ENCODE measurements at regions not wholly inside any gene's neighbourhood (a gene's known extent, or its start where the extent isn't known, plus 50 kb on each side); places are given as distances from the start of the nearest gene placed in this dataset.

DNA sequence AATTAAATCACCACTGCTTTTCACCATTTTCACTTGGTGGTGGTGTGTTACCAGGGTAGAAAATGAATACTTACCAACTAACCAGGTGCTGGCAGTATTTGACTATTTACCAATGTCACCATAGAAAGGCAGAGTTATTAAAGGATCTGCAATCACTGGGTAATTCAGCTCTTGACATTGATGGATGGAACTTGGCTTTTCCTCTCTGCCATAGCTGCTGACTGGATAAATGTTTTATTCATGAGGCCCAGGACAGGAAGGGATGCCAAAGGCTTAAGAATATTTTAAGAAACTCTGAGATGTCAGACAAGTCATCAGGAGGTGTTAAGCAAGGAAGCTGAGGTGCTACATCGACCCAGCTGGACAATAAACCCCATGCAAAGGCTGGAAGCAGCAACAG is 495.5 kb upstream of the CFAP20DC start:
- no peak for DNase-seq (ENCODE audit: low spot score)
- no peak for TF ChIP-seq CTCF (IDR thresholded peaks at IDR 0.05; ENCODE audit: extremely low read depth, missing control alignments)

- DNase-seq (ENCODE audit: low spot score): no peak
- no peak for TF ChIP-seq CTCF (IDR thresholded peaks at IDR 0.05; ENCODE audit: extremely low read depth, missing control alignments)
Measured at GRCh38 chr3:59542276-59542675, 492.5 kb upstream of the CFAP20DC start.

GRCh38 chr3:59540696-59541095 is 490.9 kb upstream of the CFAP20DC start:
- no peak for TF ChIP-seq CTCF (IDR thresholded peaks at IDR 0.05; ENCODE audit: extremely low read depth, missing control alignments)
- peak; percentile 61 for DNase-seq (ENCODE audit: low spot score)

- TF ChIP-seq CTCF (IDR thresholded peaks at IDR 0.05; ENCODE audit: extremely low read depth, missing control alignments): no peak
- no peak for DNase-seq (ENCODE audit: low spot score)
Measured at GRCh38 chr3:59540241-59540640, 490.4 kb upstream of the CFAP20DC start.

DNA sequence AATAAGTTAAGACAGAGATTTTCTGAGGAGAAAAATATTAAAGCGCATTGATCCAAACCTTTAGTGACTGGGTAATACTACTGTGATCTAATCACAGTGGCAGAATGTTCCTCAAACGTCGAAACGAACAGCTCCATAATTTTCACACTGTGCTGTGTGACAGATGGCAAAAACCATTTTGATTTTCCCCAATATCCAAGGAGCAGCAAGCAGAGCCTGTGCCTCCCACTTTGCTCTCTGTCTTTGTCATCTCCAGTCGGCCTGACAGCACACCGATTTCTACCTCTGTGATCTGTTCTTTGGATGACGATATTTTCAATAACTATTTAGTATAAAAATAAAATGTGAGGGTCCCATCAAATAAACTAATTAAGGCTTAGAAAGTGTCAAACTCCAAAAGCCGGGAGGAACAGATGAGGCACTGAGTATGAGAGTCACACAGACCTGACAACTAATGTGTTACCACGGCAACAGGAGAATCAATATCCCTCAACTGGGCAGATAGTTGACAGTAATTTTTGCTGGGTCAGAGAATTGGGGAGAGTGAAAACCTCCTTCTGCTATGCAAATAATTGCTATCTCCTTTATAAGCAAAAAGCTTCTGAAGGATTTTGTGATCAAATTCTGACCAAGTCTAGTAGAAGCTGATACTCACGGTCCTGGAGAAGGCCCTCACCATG is 489.1 kb upstream of the CFAP20DC start:
- no peak for DNase-seq (ENCODE audit: low spot score)
- no peak for TF ChIP-seq CTCF (IDR thresholded peaks at IDR 0.05; ENCODE audit: extremely low read depth, missing control alignments)

DNA sequence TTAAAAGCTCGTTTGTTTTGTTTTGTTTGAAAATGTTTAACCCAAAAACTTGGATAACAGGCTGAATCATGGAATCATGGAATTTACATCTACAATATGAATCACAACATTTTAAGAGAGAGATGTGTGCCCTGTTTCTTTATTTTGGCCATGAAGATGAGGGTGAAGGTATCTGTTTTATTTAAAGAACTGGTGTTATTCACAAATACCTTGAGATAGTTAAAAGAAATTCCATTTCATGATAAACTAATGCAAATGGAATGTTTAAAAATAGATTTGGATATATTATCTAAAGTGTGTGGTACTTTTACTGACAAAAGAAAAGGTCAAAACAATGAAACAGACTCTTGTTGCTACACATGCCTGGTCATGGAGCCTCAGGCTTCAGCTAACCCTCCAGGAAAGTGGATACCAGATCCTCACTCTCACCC is 486.0 kb upstream of the CFAP20DC start:
- no peak for DNase-seq (ENCODE audit: low spot score)
- no peak for TF ChIP-seq CTCF (IDR thresholded peaks at IDR 0.05; ENCODE audit: extremely low read depth, missing control alignments)

DNA sequence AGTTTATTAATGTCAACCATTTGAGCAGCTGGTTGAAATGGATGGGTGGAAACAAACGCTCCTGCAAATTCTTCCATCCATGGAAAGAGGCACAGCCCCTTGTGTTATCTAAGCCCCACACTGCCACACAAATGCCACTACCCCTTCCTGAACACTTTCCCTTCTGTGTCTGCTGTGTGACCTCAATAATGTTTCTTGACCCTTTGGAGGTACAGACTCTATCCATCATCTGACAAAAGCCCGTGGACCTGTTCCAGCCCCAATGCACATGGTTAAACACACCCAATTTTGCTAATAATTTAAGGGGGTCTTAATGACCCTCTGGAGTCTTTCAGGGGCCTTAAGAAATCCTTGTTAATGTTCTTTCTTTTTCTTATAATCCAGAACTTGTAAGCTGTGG is 482.2 kb upstream of the CFAP20DC start:
- no peak for TF ChIP-seq CTCF (IDR thresholded peaks at IDR 0.05; ENCODE audit: extremely low read depth, missing control alignments)

More for the DNA sequence above, 482.2 kb upstream of the CFAP20DC start:
- DNase-seq (ENCODE audit: low spot score): no peak

Measured in GM20000 (cell line).